ENCODE measurements at regions not wholly inside any gene's neighbourhood (a gene's known extent, or its start where the extent isn't known, plus 50 kb on each side); places are given as distances from the start of the nearest gene placed in this dataset.

DNA sequence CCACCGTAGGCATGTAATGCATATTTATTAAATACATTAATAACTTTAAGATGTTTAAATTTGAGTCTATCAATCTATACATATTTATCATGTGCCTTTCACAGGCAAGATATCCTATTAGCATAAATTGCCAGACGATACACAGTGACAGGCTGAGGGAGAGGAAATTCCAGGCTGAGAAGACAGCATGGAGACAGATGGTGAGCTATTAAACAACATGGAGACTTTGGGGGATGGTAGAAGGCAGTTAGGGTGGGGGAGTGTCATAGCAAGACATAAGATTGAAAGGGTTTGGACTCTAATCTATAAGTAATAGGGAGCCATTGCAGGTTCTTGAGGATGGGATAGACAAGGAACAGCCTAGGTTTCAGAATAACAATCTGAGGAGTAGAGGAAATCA lies 138.5 kb downstream of the NXPE2 start:
- TF ChIP-seq, protein P1, sequence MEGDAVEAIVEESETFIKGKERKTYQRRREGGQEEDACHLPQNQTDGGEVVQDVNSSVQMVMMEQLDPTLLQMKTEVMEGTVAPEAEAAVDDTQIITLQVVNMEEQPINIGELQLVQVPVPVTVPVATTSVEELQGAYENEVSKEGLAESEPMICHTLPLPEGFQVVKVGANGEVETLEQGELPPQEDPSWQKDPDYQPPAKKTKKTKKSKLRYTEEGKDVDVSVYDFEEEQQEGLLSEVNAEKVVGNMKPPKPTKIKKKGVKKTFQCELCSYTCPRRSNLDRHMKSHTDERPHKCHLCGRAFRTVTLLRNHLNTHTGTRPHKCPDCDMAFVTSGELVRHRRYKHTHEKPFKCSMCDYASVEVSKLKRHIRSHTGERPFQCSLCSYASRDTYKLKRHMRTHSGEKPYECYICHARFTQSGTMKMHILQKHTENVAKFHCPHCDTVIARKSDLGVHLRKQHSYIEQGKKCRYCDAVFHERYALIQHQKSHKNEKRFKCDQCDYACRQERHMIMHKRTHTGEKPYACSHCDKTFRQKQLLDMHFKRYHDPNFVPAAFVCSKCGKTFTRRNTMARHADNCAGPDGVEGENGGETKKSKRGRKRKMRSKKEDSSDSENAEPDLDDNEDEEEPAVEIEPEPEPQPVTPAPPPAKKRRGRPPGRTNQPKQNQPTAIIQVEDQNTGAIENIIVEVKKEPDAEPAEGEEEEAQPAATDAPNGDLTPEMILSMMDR (IDR thresholded peaks at IDR 0.05; ENCODE audit: poor library complexity): no peak
- TF ChIP-seq EZH2 (IDR thresholded peaks at IDR 0.05; ENCODE audit: borderline replicate concordance) (no peak), EZH2phosphoT487 (IDR thresholded peaks at IDR 0.05; ENCODE audit: low read depth, severe bottlenecking, unreplicated experiment) (no peak)
